Activated naive CD4-positive, alpha-beta T cell treated with anti-CD3 and anti-CD28 coated beads, Interleukin-2, amount 50 U/mL, for 72 hours (primary cell): ENCODE measurements at regions not wholly inside any gene's neighbourhood (a gene's known extent, or its start where the extent isn't known, plus 50 kb on each side); places are given as distances from the start of the nearest gene placed in this dataset.

Experiments used
- ATAC-seq, 2 donors: fragments of 150-1000 bp; cut with Tn5 transposase; 2 replicates each; pipeline ENCODE4 v1.10.0; 2021; ENCODE audit warnings: mild to moderate bottlenecking in 2 of 2, moderate library complexity in 2 of 2
- DNase-seq, 2 donors: peaks; one replicate each; pipeline ENCODE4 v3.0.0; 2021 to 2022; ENCODE audit warnings: low spot score in 2 of 2
- H3K27ac Mint-ChIP-seq, 2 donors: one replicate each; pipeline ENCODE4 v1.8.0; 2022; ENCODE audit warnings: mild to moderate bottlenecking in 2 of 2, mixed read lengths in 2 of 2
- H3K36me3 Mint-ChIP-seq, 2 donors: one replicate each; pipeline ENCODE4 v1.8.0; 2022; ENCODE audit warnings: mixed read lengths in 2 of 2
- H3K9me3 Mint-ChIP-seq, 2 donors: one replicate each; pipeline ENCODE4 v1.8.0; 2022; ENCODE audit warnings: mixed read lengths in 2 of 2

DNA sequence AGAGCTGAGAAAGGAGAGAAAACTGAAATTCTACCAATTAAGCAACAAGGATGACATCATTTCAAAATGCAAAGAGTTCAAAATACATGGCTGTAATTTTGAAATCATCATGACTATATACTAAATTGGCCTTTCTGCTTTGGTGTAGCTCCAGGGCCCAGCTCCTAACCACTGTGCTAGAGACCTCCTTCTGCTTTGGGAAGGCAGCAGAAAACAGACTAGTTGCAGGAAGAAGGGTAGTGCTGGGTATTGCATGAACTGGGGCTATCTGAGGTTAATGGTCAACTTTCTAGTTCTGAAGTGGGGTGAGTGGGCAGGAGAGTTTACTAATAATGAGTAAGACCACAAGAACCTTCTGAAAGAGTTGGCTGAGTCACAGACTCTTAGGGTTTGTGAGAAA is 66.2 kb downstream of the PTGER2 start:
- Mint-ChIP-seq H3K9me3 (peaks cover 6 to 23% of the 10 kb centered on the region in 2 donors), H3K36me3 (peaks cover 15 to 29% of the 10 kb centered on the region in 2 donors), H3K27ac (no peak overlapping the region)
- ATAC-seq (peak; percentile 20 to 62), DNase-seq (no peak)
